Gastroesophageal sphincter (tissue), 4 donors: ENCODE measurements at regions not wholly inside any gene's neighbourhood (a gene's known extent, or its start where the extent isn't known, plus 50 kb on each side); places are given as distances from the start of the nearest gene placed in this dataset.

Experiments
- ATAC-seq: fragments of 150-250 bp; one replicate; pipeline ENCODE4 v1.9.1; 2016; ENCODE audit warnings: mild to moderate bottlenecking, moderate library complexity
- H3K27ac ChIP-seq, 4 donors: fragments of 200-600 bp; sonication (generic) in 3 of 4; 1 replicate in 3 of 4; 2 replicates in 1 of 4; pipeline ENCODE4 v1.5.1; 2016 to 2019
- H3K27me3 ChIP-seq: fragments of 200-600 bp; sonication (generic); one replicate; pipeline ENCODE4 v1.5.1; 2019
- H3K36me3 ChIP-seq, 2 donors: fragments of 200-600 bp; sonication (generic); one replicate each; pipeline ENCODE4 v1.5.1; 2019; ENCODE audit warnings: control low read depth in 1 of 2
- H3K4me1 ChIP-seq, 3 donors: fragments of 200-600 bp; sonication (generic); 1 replicate in 2 of 3; 2 replicates in 1 of 3; pipeline ENCODE4 v1.5.1; 2016 to 2019; ENCODE audit warnings: control low read depth in 2 of 3
- H3K4me3 ChIP-seq, 2 donors: fragments of 200-600 bp; sonication (generic); one replicate each; pipeline ENCODE4 v1.5.1; 2019; ENCODE audit warnings: mild to moderate bottlenecking in 1 of 2, moderate library complexity in 1 of 2
- H3K9me3 ChIP-seq, 3 donors: fragments of 200-600 bp; sonication (generic); one replicate each; pipeline ENCODE4 v1.5.1; 2017 to 2019; ENCODE audit warnings: control low read depth in 2 of 3
- EP300 ChIP-seq: sonication (generic); formaldehyde crosslinking; IDR thresholded peaks from one replicate; pipeline ENCODE4 v1.6.1; 2017; ENCODE audit warnings: antibody characterized with exemption, mild to moderate bottlenecking
- POLR2A ChIP-seq, 2 donors: fragments of 450-650 bp; IDR thresholded peaks; one replicate each; pipeline ENCODE4 v1.6.1; 2017; ENCODE audit warnings: antibody characterized with exemption in 2 of 2, mild to moderate bottlenecking in 2 of 2, moderate library complexity in 1 of 2
- POLR2AphosphoS5 ChIP-seq: sonication (generic); formaldehyde crosslinking; IDR thresholded peaks from one replicate; pipeline ENCODE4 v1.6.1; 2017; ENCODE audit warnings: antibody characterized with exemption
- WGBS, 2 donors: methylation state at CpG; one replicate each; pipeline ENCODE4 v1.1.5; 2018; ENCODE audit warnings: low coverage in 1 of 2; 5-methylcytosine and 5-hydroxymethylcytosine counted together
- small RNA-seq, 4 donors: library from RNA; depleted of rRNA; stranded (forward); fragments of <200 nt; gene quantifications; one replicate each; pipeline ENCODE3, GENCODE V24; 2016
- TF ChIP-seq, protein P1 (sequence below), 4 experiments: fragments of 200-600 bp in 2 of 4; fragments of 450-650 bp in 2 of 4; sonication (generic) in 1 of 4; IDR thresholded peaks; one replicate each; pipeline ENCODE4 v1.5.1; 2017 to 2019; ENCODE audit warnings: antibody characterized with exemption in 4 of 4, mild to moderate bottlenecking in 2 of 4, moderate library complexity in 2 of 4

DNA sequence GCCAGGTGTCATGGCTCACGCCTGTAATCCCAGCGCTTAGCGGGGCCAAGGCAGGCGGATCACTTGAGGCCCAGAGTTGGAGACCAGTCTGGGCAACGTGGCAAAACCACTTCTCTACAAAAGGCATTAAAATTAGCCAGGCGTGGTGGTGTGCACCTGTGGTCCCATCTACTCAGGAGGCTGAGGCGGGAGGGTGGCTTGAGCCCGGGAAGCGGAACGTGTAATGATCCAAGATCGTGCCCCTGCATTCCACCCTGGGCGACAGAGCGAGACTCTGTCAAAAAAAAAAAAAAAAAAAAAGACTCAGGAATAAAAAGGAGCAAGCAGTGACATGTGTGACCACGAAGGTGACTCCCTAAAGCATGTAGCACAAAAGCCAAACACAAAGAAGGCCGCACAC is 50.1 kb upstream of the SALL3 start:
- ATAC-seq: no peak
- Histone ChIP-seq H3K4me1 (no peaks in the 10 kb centered on the region), H3K27ac (no peak overlapping the region), H3K36me3 (no peaks in the 10 kb centered on the region), H3K27me3 (peaks cover 22% of the 10 kb centered on the region), H3K9me3 (no peaks in the 10 kb centered on the region), H3K4me3 (no peak overlapping the region)
- 89 to 92% methylated on average over 3 to 7 of the region's 15 CpGs for WGBS, 2 donors
- TF ChIP-seq POLR2AphosphoS5 (no peak), POLR2A (IDR thresholded peaks at IDR 0.05) (no peak), EP300 (no peak)
- TF ChIP-seq, protein P1, sequence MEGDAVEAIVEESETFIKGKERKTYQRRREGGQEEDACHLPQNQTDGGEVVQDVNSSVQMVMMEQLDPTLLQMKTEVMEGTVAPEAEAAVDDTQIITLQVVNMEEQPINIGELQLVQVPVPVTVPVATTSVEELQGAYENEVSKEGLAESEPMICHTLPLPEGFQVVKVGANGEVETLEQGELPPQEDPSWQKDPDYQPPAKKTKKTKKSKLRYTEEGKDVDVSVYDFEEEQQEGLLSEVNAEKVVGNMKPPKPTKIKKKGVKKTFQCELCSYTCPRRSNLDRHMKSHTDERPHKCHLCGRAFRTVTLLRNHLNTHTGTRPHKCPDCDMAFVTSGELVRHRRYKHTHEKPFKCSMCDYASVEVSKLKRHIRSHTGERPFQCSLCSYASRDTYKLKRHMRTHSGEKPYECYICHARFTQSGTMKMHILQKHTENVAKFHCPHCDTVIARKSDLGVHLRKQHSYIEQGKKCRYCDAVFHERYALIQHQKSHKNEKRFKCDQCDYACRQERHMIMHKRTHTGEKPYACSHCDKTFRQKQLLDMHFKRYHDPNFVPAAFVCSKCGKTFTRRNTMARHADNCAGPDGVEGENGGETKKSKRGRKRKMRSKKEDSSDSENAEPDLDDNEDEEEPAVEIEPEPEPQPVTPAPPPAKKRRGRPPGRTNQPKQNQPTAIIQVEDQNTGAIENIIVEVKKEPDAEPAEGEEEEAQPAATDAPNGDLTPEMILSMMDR (IDR thresholded peaks at IDR 0.05): no peak

Small RNA genes lying in the stretch of these regions (small RNA-seq; reads per million reads assigned to genes)
- gene RF00019: 0 reads per million in 4 donors
- 0 reads per million in 4 donors for gene RF00402
- gene RNA5SP461: 0 reads per million in 4 donors
- 0 reads per million in 4 donors for gene RNU6-655P
